K562 (cell line): ENCODE measurements at regions not wholly inside any gene's neighbourhood (a gene's known extent, or its start where the extent isn't known, plus 50 kb on each side); places are given as distances from the start of the nearest gene placed in this dataset.

Experiments used
- ATAC-seq: fragments of 200-7000 bp; cut with Tn5 transposase; 3 replicates; pipeline ENCODE4 v1.9.1; 2020; ENCODE audit warnings: moderate library complexity
- BruUV-seq: library from RNA; stranded (reverse); fragments of 400-500 nt; replicated peaks from 2 replicates; lab custom pipeline; 2021; lab: Mats Ljungman, UMichigan
- CTCF ChIA-PET: fragments of 300-600 bp; formaldehyde crosslinking; extraction: SDS; loops from one replicate; lab custom pipeline; 2021; ENCODE audit warnings: low intra/inter-chr PET ratio; lab: Yijun Ruan, JAX
- POLR2A ChIA-PET: fragments of 300-600, 350-650 bp; sonication (Branson Sonifier 250); formaldehyde crosslinking; extraction: SDS; loops from one replicate; lab custom pipeline; 2021; ENCODE audit warnings: antibody characterized with exemption, inconsistent platforms; lab: Yijun Ruan, JAX
- DNase-seq, 4 experiments: peaks; one replicate each; pipeline versions ENCODE4 v3.0.0 to v3.0.0-alpha.2; 2011 to 2018; ENCODE audit warnings: low spot score in 3 of 4, mixed read lengths in 3 of 4; ENCODE audit errors: extremely low read depth in 1 of 4
- FAIRE-seq: peaks from 2 replicates; lab custom pipeline; 2011; peaks lifted over from hg19 to GRCh38; lab: Jason Lieb, UNC
- H2AFZ ChIP-seq: 2 replicates; pipeline ENCODE4 v1.6.0; 2011; ENCODE audit warnings: low read depth, low read length, control low read depth, inconsistent platforms
- H3K27ac ChIP-seq: fragments of 200-600 bp; 3 replicates; pipeline ENCODE4 v1.8.0; 2011; ENCODE audit warnings: low read depth, mild to moderate bottlenecking, control low read depth, inconsistent platforms, low read length, moderate library complexity, mixed read lengths; ENCODE audit errors: extremely low read depth
- H3K27me3 ChIP-seq, 2 experiments: fragments of 300-600 bp in 1 of 2; 2 replicates in 1 of 2; 3 replicates in 1 of 2; pipeline versions ENCODE4 v1.6.0 to v1.8.0; 2011; ENCODE audit warnings: inconsistent platforms in 2 of 2, low read length in 2 of 2, mild to moderate bottlenecking in 1 of 2, mixed read lengths in 1 of 2, moderate library complexity in 1 of 2; ENCODE audit not compliant: control insufficient read depth in 2 of 2, insufficient read depth in 2 of 2
- H3K36me3 ChIP-seq: fragments of 300-600 bp; 3 replicates; pipeline ENCODE4 v1.8.0; 2011; ENCODE audit warnings: mild to moderate bottlenecking, low read length, inconsistent platforms; ENCODE audit not compliant: control insufficient read depth, insufficient read depth
- H3K4me1 ChIP-seq, 2 experiments: fragments of 200-600 bp in 1 of 2; replicated peaks in 1 of 2; 2 replicates in 1 of 2; 3 replicates in 1 of 2; pipeline versions ENCODE4 v1.5.1 to v1.8.0; 2011; ENCODE audit warnings: inconsistent platforms in 2 of 2, low read length in 2 of 2, mild to moderate bottlenecking in 1 of 2, mixed read lengths in 1 of 2, moderate library complexity in 1 of 2; ENCODE audit not compliant: control insufficient read depth in 2 of 2, insufficient read depth in 2 of 2
- H3K4me2 ChIP-seq: 2 replicates; pipeline ENCODE4 v1.6.1; 2011; ENCODE audit warnings: low read length, control low read depth, inconsistent platforms, mixed read lengths; ENCODE audit not compliant: insufficient read depth
- H3K4me3 ChIP-seq: fragments of 200-600 bp; sonication (generic), shearing (Covaris generic); 2 replicates; pipeline ENCODE4 v1.5.1; 2016; ENCODE audit warnings: control low read depth, inconsistent platforms
- H3K79me2 ChIP-seq: fragments of 200-600 bp; 3 replicates; pipeline ENCODE4 v1.8.0; 2011; ENCODE audit warnings: low read length, inconsistent platforms; ENCODE audit not compliant: control insufficient read depth, insufficient read depth
- H3K9ac ChIP-seq, 2 experiments: 2 replicates each; pipeline versions ENCODE4 v1.6.0 to v1.6.1; 2011; ENCODE audit warnings: low read depth in 2 of 2, low read length in 2 of 2, control low read depth in 1 of 2, inconsistent platforms in 1 of 2, mild to moderate bottlenecking in 1 of 2, mixed read lengths in 1 of 2; ENCODE audit not compliant: insufficient read depth in 1 of 2
- H3K9me1 ChIP-seq: one replicate; pipeline ENCODE4 v1.6.0; 2011; ENCODE audit warnings: inconsistent platforms, mild to moderate bottlenecking, low read length, moderate library complexity; ENCODE audit not compliant: control insufficient read depth, insufficient read depth
- H3K9me3 ChIP-seq: replicated peaks from 2 replicates; pipeline ENCODE4 v1.5.1; 2011; ENCODE audit warnings: low read depth, low read length, inconsistent platforms; ENCODE audit not compliant: control insufficient read depth, insufficient read depth
- H4K20me1 ChIP-seq: replicated peaks from 2 replicates; pipeline ENCODE4 v1.6.1; 2011; ENCODE audit warnings: low read length, inconsistent platforms, mixed read lengths; ENCODE audit not compliant: control insufficient read depth, insufficient read depth
- CBX2 ChIP-seq: fragments of 200-600 bp; sonication (generic); IDR thresholded peaks from one replicate; pipeline ENCODE4 v1.6.1; 2012; ENCODE audit warnings: mild to moderate bottlenecking, low read length, inconsistent platforms; ENCODE audit not compliant: insufficient read depth, poor library complexity, severe bottlenecking
- E2F4 ChIP-seq: sonication (generic); formaldehyde crosslinking; IDR thresholded peaks from 2 replicates; pipeline ENCODE4 v1.8.0; 2022; ENCODE audit warnings: mild to moderate bottlenecking, low read depth, missing genetic modification reagents
- E4F1 ChIP-seq: fragments of 250-450 bp; sonication (Bioruptor Pico); IDR thresholded peaks from 2 replicates; pipeline ENCODE4 v1.5.0; 2021; ENCODE audit warnings: mild to moderate bottlenecking, borderline replicate concordance
- FOXP1 ChIP-seq: sonication (generic); formaldehyde crosslinking; IDR thresholded peaks from 2 replicates; pipeline ENCODE4 v1.8.0; 2022; ENCODE audit warnings: mild to moderate bottlenecking, missing genetic modification reagents
- GATAD2B ChIP-seq: fragments of 450-650 bp; IDR thresholded peaks from 2 replicates; pipeline ENCODE4 v1.6.1; 2017; ENCODE audit warnings: mild to moderate bottlenecking, borderline replicate concordance
- PRMT5 ChIP-seq: sonication (generic); formaldehyde crosslinking; IDR thresholded peaks from 2 replicates; pipeline ENCODE4 v1.5.0; 2020; ENCODE audit warnings: missing genetic modification reagents
- PURB ChIP-seq: sonication (generic); formaldehyde crosslinking; IDR thresholded peaks from 2 replicates; pipeline ENCODE4 v1.9.0; 2021; ENCODE audit warnings: low read depth, mild to moderate bottlenecking, missing genetic modification reagents
- RAD51 ChIP-seq: fragments of 450-650 bp; IDR thresholded peaks from 2 replicates; pipeline ENCODE4 v1.7.1; 2016; ENCODE audit warnings: low read depth, mild to moderate bottlenecking, borderline replicate concordance
- SMARCA4 ChIP-seq: fragments of 450-650 bp; IDR thresholded peaks from 2 replicates; pipeline ENCODE4 v1.6.1; 2016
- SREBF2 ChIP-seq: sonication (generic); formaldehyde crosslinking; IDR thresholded peaks from 2 replicates; pipeline ENCODE4 v1.4.0; 2020; ENCODE audit warnings: mild to moderate bottlenecking, missing genetic modification reagents
- STAT6 ChIP-seq: sonication (generic); formaldehyde crosslinking; IDR thresholded peaks from 2 replicates; pipeline ENCODE4 v1.8.1; 2023; ENCODE audit warnings: mild to moderate bottlenecking, missing genetic modification reagents
- TFAM ChIP-seq: fragments of 250-450 bp; sonication (Bioruptor Pico); conservative IDR thresholded peaks from 2 replicates; pipeline ENCODE4 v1.5.0; 2021; ENCODE audit warnings: mild to moderate bottlenecking, moderate library complexity
- ZNF134 ChIP-seq: fragments of 250-450 bp; sonication (Bioruptor Pico); conservative IDR thresholded peaks from 2 replicates; pipeline ENCODE4 v1.4.0; 2020
- ZNF347 ChIP-seq: fragments of 450-650 bp; formaldehyde crosslinking; IDR thresholded peaks from 2 replicates; pipeline ENCODE4 v1.4.0; 2020; ENCODE audit warnings: low read depth, mild to moderate bottlenecking, moderate library complexity
- ZNF830 ChIP-seq: fragments of 250-450 bp; sonication (Bioruptor Pico); IDR thresholded peaks from 2 replicates; pipeline ENCODE4 v1.5.0; 2021; ENCODE audit warnings: mild to moderate bottlenecking
- WGBS: fragments of 100-300 bp; shearing (Covaris generic); methylation state at CpG from one replicate; pipeline ENCODE4 v1.1.6; 2016; ENCODE audit warnings: low coverage, mixed read lengths; ENCODE audit not compliant: insufficient coverage; ENCODE audit errors: missing lambda C conversion rate; 5-methylcytosine and 5-hydroxymethylcytosine counted together
- in situ Hi-C: fragments of 300-500 bp; cut with MboI; formaldehyde crosslinking; loops from 4 replicates; pipeline ENCODE4 v1.15.0; 2018; ENCODE audit warnings: inconsistent platforms, mixed read lengths
- intact Hi-C: fragments of 100-400 bp; cut with micrococcal nuclease; formaldehyde crosslinking; loops from 2 replicates; pipeline ENCODE4 v1.14.2; 2022

GRCh38 chr16:51753467-51754127 lies 602.5 kb upstream of the SALL1 start:
- Histone ChIP-seq H3K4me2 (no peak overlapping the region), H3K4me1 (no peaks in the 10 kb centered on the region), H3K36me3 (no peaks in the 10 kb centered on the region), H3K9me3 (no peaks in the 10 kb centered on the region), H4K20me1 (no peaks in the 10 kb centered on the region), H3K9ac (no peak overlapping the region), H3K4me3 (no peak overlapping the region), H3K79me2 (no peaks in the 10 kb centered on the region), H3K27ac (no peak overlapping the region), H3K9me1 (no peaks in the 10 kb centered on the region), H2AFZ (no peak overlapping the region), H3K27me3 (no peaks in the 10 kb centered on the region)
- ChIA-PET POLR2A (no interaction called here), CTCF (no interaction called here)
- DNase-seq, result no peak
- no peak for FAIRE-seq
- 0% methylated on average over 1 of the region's 1 CpG for WGBS
- intact Hi-C loops (no loop called here), in situ Hi-C loops (no loop called here)
- TF ChIP-seq SMARCA4 (no peak), PURB (CRISPR knock-in tag) (no peak), PRMT5 (CRISPR knock-in tag) (no peak), E4F1 (no peak), TFAM (CRISPR knock-in tag) (no peak), SREBF2 (CRISPR knock-in tag) (no peak), ZNF830 (CRISPR knock-in tag) (no peak), E2F4 (CRISPR knock-in tag) (no peak), FOXP1 (CRISPR knock-in tag) (no peak), GATAD2B (no peak), ZNF347 (CRISPR knock-in tag) (no peak), ZNF134 (CRISPR knock-in tag) (no peak), STAT6 (CRISPR knock-in tag) (no peak), CBX2 (no peak), RAD51 (no peak)
- no TSS peak for BruUV-seq
- no peak for ATAC-seq
